Mucosa of descending colon (tissue), 3 donors: ENCODE measurements at regions not wholly inside any gene's neighbourhood (a gene's known extent, or its start where the extent isn't known, plus 50 kb on each side); places are given as distances from the start of the nearest gene placed in this dataset.

Experiments
- ATAC-seq: fragments of 200-7000 bp; cut with Tn5 transposase; one replicate; pipeline ENCODE4 v1.9.1; 2020; ENCODE audit warnings: mild to moderate bottlenecking, moderate library complexity
- DNase-seq, 3 donors: peaks; one replicate each; pipeline ENCODE4 v3.0.0-alpha.2; 2020
- H3K36me3 ChIP-seq: fragments of 200-600 bp; one replicate; pipeline ENCODE4 v1.8.0; 2021; ENCODE audit warnings: low read depth, mild to moderate bottlenecking
- H3K4me1 ChIP-seq: fragments of 200-600 bp; one replicate; pipeline ENCODE4 v1.8.0; 2021; ENCODE audit warnings: low read depth, mild to moderate bottlenecking
- H3K4me3 ChIP-seq: fragments of 200-600 bp; one replicate; pipeline ENCODE4 v1.8.0; 2021; ENCODE audit warnings: mild to moderate bottlenecking
- H3K9me3 ChIP-seq: fragments of 200-600 bp; one replicate; pipeline ENCODE4 v1.8.0; 2021; ENCODE audit warnings: mild to moderate bottlenecking
- CTCF ChIP-seq: fragments of 200-600 bp; IDR thresholded peaks from one replicate; pipeline ENCODE4 v1.8.0; 2022; ENCODE audit warnings: antibody characterized with exemption, mild to moderate bottlenecking
- intact Hi-C, 2 donors: fragments of 100-400 bp; cut with DNase I in 1 of 2; cut with micrococcal nuclease in 1 of 2; formaldehyde crosslinking; loops; one replicate each; pipeline versions ENCODE4 v1.11.0 to v1.11.1; 2022; cut with DNase I, micrococcal nuclease
- donor health status: DM: no; HTN: no; CAD: no; lungs with moderate emphysema.
- donor health status: DM: no; HTN: no; CAD: no.
- donor health status: DM: no; HTN: yes; CAD: no.

GRCh38 chr15:91576096-91576495 lies 277.4 kb upstream of the SLCO3A1 start:
- intact Hi-C loops: no loop called here
- TF ChIP-seq CTCF: no peak
- Histone ChIP-seq H3K9me3 (no peaks in the 10 kb centered on the region), H3K4me3 (no peak overlapping the region), H3K4me1 (no peaks in the 10 kb centered on the region), H3K36me3 (no peaks in the 10 kb centered on the region)
- ATAC-seq (no peak), DNase-seq (no peak)

DNA sequence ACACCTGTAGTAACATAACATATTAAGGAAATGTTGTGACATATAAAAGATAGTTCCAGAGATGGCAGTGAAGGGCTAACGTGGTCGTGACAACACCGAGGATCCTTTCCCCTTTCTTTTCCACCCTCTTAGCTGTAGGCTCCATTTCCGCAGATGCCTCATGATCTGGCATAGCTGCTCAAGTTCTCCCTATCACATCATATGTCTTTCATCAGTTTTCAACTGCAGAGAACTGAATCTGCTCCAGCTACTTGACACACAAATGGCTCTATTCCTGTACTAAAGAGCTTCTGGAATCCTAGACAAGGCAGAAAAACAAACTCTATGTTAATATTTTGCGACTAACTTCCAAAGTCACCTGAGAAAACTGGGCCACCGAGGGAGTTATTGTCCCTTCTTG lies 275.0 kb upstream of the SLCO3A1 start:
- no peak for DNase-seq
- Histone ChIP-seq H3K4me3 (no peak overlapping the region), H3K4me1 (no peaks in the 10 kb centered on the region), H3K36me3 (no peaks in the 10 kb centered on the region), H3K9me3 (no peaks in the 10 kb centered on the region)
- intact Hi-C loops: no loop called here
- no peak for TF ChIP-seq CTCF
- no peak for ATAC-seq

DNA sequence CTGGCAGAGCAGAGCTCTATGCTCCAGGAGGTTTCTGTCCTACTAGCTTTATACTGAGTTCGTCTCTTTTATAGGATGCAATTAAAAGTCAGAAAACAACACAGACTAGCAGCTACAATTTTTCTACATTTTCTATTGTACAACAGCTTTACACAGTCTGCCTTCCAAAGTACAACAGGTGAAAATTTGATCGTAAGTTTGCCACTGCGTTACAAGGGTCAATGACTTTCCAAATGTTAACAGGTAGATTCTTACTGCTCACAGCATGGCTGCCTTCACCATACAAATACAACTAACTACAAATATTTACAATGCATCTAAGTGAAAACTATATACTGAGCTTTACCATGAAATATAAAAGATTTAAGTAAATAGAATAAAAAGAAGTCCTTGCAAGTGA lies 268.6 kb upstream of the SLCO3A1 start:
- no peak for ATAC-seq
- no peaks in the 10 kb centered on the region for H3K9me3 ChIP-seq
- no peak for TF ChIP-seq CTCF
- no peak overlapping the region for H3K4me3 ChIP-seq
- DNase-seq: no peak
- intact Hi-C loops: no loop called here
- no peaks in the 10 kb centered on the region for H3K36me3 ChIP-seq
- H3K4me1 ChIP-seq: no peaks in the 10 kb centered on the region

- no peak for DNase-seq
- no peak for TF ChIP-seq CTCF
- no peaks in the 10 kb centered on the region for H3K9me3 ChIP-seq
- no peak overlapping the region for H3K4me3 ChIP-seq
- intact Hi-C loops: no loop called here
- H3K4me1 ChIP-seq: no peaks in the 10 kb centered on the region
- H3K36me3 ChIP-seq: no peaks in the 10 kb centered on the region
- no peak for ATAC-seq
These were observed 266.9 kb upstream of the SLCO3A1 start for GRCh38 chr15:91586560-91586959.

- no peak for TF ChIP-seq CTCF
- Histone ChIP-seq H3K4me3 (no peak overlapping the region), H3K4me1 (no peaks in the 10 kb centered on the region), H3K9me3 (no peaks in the 10 kb centered on the region), H3K36me3 (no peaks in the 10 kb centered on the region)
- no peak for ATAC-seq
- intact Hi-C loops: no loop called here
- no peak for DNase-seq
These were observed 264.1 kb upstream of the SLCO3A1 start for GRCh38 chr15:91589360-91589759.

GRCh38 chr15:91592567-91592966 lies 260.9 kb upstream of the SLCO3A1 start:
- Histone ChIP-seq H3K4me1 (no peaks in the 10 kb centered on the region), H3K36me3 (no peaks in the 10 kb centered on the region), H3K9me3 (no peaks in the 10 kb centered on the region), H3K4me3 (no peak overlapping the region)
- intact Hi-C loops: no loop called here
- ATAC-seq: no peak
- TF ChIP-seq CTCF: no peak
- DNase-seq: no peak
